Sigmoid colon (tissue), 6 donors: ENCODE measurements at regions not wholly inside any gene's neighbourhood (a gene's known extent, or its start where the extent isn't known, plus 50 kb on each side); places are given as distances from the start of the nearest gene placed in this dataset.
A peak's percentile ranks its signal among the peaks of the same experiment; 100 is the strongest.

ENCODE experiments used
- DNase-seq: peaks from one replicate; pipeline ENCODE4 v3.0.0-alpha.2; 2019
- H3K27ac ChIP-seq, 4 donors: fragments of 200-600 bp; sonication (generic); one replicate each; pipeline ENCODE4 v1.5.1; 2016 to 2019; ENCODE audit warnings: mild to moderate bottlenecking in 1 of 4
- H3K27me3 ChIP-seq, 3 donors: fragments of 200-600 bp; sonication (generic); one replicate each; pipeline ENCODE4 v1.5.1; 2019; ENCODE audit warnings: mild to moderate bottlenecking in 1 of 3
- H3K36me3 ChIP-seq, 4 donors: fragments of 200-600 bp; sonication (generic); one replicate each; pipeline ENCODE4 v1.5.1; 2016 to 2019
- H3K4me1 ChIP-seq, 4 donors: fragments of 200-600 bp; sonication (generic); one replicate each; pipeline ENCODE4 v1.5.1; 2017 to 2019
- H3K4me3 ChIP-seq, 4 donors: fragments of 200-600 bp; sonication (generic); one replicate each; pipeline ENCODE4 v1.5.1; 2017 to 2019; ENCODE audit warnings: mild to moderate bottlenecking in 2 of 4, moderate library complexity in 1 of 4
- H3K9me3 ChIP-seq, 4 donors: fragments of 200-600 bp in 3 of 4; sonication (generic) in 3 of 4; one replicate each; pipeline versions ENCODE4 v1.5.1 to v1.6.1; 2013 to 2019
- EP300 ChIP-seq, 4 donors: sonication (generic); formaldehyde crosslinking; IDR thresholded peaks; one replicate each; pipeline ENCODE4 v1.6.1; 2017; ENCODE audit warnings: antibody characterized with exemption in 4 of 4
- POLR2A ChIP-seq, 2 donors: fragments of 450-650 bp; IDR thresholded peaks; one replicate each; pipeline ENCODE4 v1.6.1; 2016; ENCODE audit warnings: antibody characterized with exemption in 2 of 2, mild to moderate bottlenecking in 2 of 2, moderate library complexity in 2 of 2
- POLR2AphosphoS5 ChIP-seq, 4 donors: sonication (generic); formaldehyde crosslinking; IDR thresholded peaks; one replicate each; pipeline ENCODE4 v1.6.1; 2017; ENCODE audit warnings: antibody characterized with exemption in 4 of 4
- WGBS, 2 donors: extraction: QIAGEN DNeasy Blood & Tissue Kit; methylation state at CpG; one replicate each; pipeline ENCODE4 v1.1.7; 2013; 5-methylcytosine and 5-hydroxymethylcytosine counted together
- intact Hi-C: fragments of 100-400 bp; cut with DNase I; formaldehyde crosslinking; loops from one replicate; pipeline ENCODE4 v1.15.1; 2023
- TF ChIP-seq, protein P1 (sequence below), 4 experiments: fragments of 450-650 bp in 3 of 4; fragments of 200-600 bp in 1 of 4; IDR thresholded peaks; one replicate each; pipeline ENCODE4 v1.5.1; 2016 to 2019; ENCODE audit warnings: antibody characterized with exemption in 4 of 4, mild to moderate bottlenecking in 3 of 4, moderate library complexity in 2 of 4
- donor health status: healthy with polysubstance abuse.
- donor health status: healthy.

DNA sequence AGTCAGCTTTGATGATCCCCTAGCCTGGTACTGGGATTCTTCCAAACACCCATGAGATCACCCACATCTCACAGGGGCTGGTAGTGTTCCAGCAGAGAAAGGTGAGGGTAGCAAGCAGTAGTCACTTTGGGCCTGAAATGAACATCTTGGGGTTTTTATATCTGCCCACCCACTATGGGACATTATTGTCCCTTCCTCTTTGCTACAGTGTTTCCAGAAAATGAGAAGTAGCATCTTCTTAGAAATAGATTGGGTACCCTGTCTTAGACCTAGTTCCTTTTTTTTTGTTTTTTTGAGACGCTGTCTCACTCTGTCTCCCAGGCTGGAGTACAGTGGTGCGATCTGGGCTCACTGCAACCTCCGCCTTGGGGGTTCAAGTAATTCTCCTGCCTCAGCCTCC, 249.2 kb upstream of the ANKRD55 start:
- H3K9me3 ChIP-seq: no peaks in the 10 kb centered on the region
- DNase-seq: no peak
- H3K4me3 ChIP-seq: no peak overlapping the region
- WGBS, 2 donors: 68 to 94% methylated on average over 3 of the region's 3 CpGs
- H3K4me1 ChIP-seq: peaks cover 0 to 24% (median 9%) of the 10 kb centered on the region in 4 donors
- peak overlapping the region in 2 of 4 donors; percentile 84 to 89 for H3K27ac ChIP-seq
- intact Hi-C loops: loop anchor here (10.0 kb wide), 1 partner anchor 332 kb away; the partner anchor contains the start of gene MAP3K1
- H3K27me3 ChIP-seq: no peaks in the 10 kb centered on the region
- TF ChIP-seq POLR2AphosphoS5 (IDR thresholded peaks at IDR 0.05) (no peak), POLR2A (IDR thresholded peaks at IDR 0.05) (no peak), EP300 (IDR thresholded peaks at IDR 0.05) (no peak)
- TF ChIP-seq, protein P1, sequence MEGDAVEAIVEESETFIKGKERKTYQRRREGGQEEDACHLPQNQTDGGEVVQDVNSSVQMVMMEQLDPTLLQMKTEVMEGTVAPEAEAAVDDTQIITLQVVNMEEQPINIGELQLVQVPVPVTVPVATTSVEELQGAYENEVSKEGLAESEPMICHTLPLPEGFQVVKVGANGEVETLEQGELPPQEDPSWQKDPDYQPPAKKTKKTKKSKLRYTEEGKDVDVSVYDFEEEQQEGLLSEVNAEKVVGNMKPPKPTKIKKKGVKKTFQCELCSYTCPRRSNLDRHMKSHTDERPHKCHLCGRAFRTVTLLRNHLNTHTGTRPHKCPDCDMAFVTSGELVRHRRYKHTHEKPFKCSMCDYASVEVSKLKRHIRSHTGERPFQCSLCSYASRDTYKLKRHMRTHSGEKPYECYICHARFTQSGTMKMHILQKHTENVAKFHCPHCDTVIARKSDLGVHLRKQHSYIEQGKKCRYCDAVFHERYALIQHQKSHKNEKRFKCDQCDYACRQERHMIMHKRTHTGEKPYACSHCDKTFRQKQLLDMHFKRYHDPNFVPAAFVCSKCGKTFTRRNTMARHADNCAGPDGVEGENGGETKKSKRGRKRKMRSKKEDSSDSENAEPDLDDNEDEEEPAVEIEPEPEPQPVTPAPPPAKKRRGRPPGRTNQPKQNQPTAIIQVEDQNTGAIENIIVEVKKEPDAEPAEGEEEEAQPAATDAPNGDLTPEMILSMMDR (IDR thresholded peaks at IDR 0.05): no peak
- no peaks in the 10 kb centered on the region for H3K36me3 ChIP-seq

DNA sequence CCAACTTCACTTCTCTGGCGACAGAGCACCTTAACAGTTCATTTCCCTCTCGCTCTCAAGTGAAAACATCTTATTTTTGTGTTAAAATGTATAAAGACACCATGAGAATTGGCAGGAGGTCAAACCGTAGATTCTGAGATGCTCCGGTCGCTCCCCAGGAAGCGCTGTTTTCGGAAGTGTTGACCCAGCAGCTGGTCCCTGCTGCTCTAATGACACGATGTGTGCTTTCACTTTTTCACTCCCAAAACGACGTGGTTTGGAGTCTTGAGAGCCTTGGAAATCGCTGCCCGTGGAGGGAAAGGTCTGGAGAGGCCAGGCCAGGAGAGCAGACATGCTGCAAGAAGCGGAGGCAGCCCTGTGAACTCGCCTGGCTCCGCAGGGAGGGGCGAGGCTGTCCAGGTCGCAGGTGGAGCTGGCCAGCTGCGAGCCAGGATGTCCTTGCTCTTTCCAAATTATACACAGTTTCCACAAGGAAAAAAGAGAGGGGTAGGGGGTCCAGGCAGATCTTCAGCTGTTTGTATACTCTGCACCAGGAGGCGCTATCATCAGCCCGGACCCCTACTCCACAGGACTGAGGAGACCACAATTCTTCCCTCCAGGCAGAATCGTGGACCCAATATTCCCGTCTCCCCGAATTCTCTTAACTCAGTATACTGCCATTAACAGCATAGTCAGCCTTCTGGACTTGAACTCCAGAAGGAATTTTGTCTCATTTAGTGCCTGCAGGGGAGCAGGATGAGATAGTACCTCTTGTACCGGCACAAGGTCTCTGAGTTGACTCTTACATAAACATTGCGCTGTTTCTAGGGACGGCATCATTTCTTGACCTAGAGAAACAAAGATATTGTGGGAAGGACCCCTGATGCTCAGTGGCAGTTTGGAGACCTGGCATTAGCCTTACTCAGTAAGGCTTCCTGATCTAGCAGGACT, 248.6 kb upstream of the ANKRD55 start:
- Histone ChIP-seq H3K4me3 (peak overlapping the region; percentile 47 to 77 (median 74)), H3K4me1 (peaks cover 0 to 24% (median 9%) of the 10 kb centered on the region in 4 donors), H3K27ac (peak overlapping the region; percentile 81 to 89 (median 84)), H3K27me3 (no peaks in the 10 kb centered on the region), H3K36me3 (no peaks in the 10 kb centered on the region), H3K9me3 (no peaks in the 10 kb centered on the region)
- peak; percentile 76 for DNase-seq
- TF ChIP-seq, protein P1 (IDR thresholded peaks at IDR 0.05): no peak
- TF ChIP-seq POLR2A (IDR thresholded peaks at IDR 0.05): no peak
- no peak for TF ChIP-seq EP300 (IDR thresholded peaks at IDR 0.05)
- peak in 1 of 4 donors; percentile 36 for TF ChIP-seq POLR2AphosphoS5 (IDR thresholded peaks at IDR 0.05)
- 16 to 17% methylated on average over 26 of the region's 26 CpGs for WGBS, 2 donors
- intact Hi-C loops: loop anchor here (10.0 kb wide), 1 partner anchor 333 kb away; the partner anchor contains the start of gene MAP3K1

DNA sequence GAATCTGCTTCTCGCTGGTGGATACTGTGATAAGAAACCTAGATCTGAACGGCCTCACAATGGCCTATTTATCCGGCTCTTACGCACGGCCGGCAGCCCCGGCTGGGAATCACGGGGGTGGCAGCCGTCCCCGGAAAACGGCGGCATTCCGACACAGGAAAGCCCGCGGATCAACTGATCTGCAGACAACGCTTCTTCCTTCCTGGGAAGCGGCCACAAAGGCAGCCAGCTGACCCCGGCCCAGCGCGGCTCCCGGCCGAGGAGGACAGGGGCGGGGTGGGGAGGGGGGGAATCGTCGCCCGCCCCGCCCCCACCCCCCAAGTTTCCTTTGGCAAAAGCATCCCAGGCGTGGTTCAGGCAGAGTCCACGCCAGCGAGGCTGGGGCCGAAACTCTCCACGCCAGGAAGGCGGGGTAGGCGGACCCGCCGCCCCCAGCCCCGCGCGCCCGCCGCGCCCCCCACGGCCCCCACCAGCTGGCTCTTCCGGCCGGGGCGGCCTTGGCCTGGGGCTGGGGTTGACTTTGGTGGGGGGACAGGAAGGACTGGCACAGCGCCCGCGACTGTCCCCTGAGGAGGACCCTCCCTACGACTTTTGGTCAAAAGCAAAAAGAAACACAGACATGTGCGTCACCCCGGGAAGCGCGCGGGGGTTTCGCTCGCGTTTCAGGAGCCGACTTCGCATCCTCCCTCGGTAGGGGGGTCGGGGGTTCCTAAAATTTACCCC, 247.7 kb upstream of the ANKRD55 start:
- Histone ChIP-seq H3K27ac (peak overlapping the region; percentile 81 to 89 (median 84)), H3K27me3 (no peaks in the 10 kb centered on the region), H3K9me3 (no peaks in the 10 kb centered on the region), H3K4me3 (peak overlapping the region; percentile 47 to 77 (median 74)), H3K36me3 (no peaks in the 10 kb centered on the region), H3K4me1 (peaks cover 0 to 24% (median 9%) of the 10 kb centered on the region in 4 donors)
- intact Hi-C loops: loop anchor here (10.0 kb wide), 1 partner anchor 334 kb away; the partner anchor contains the start of gene MAP3K1
- WGBS, 2 donors: 0 to 1% methylated on average over 62 of the region's 62 CpGs
- TF ChIP-seq POLR2AphosphoS5 (IDR thresholded peaks at IDR 0.05): peak in 3 of 4 donors; percentile 31 to 61 (median 45)
- TF ChIP-seq, protein P1 (IDR thresholded peaks at IDR 0.05): no peak
- DNase-seq: peak; percentile 78

DNA sequence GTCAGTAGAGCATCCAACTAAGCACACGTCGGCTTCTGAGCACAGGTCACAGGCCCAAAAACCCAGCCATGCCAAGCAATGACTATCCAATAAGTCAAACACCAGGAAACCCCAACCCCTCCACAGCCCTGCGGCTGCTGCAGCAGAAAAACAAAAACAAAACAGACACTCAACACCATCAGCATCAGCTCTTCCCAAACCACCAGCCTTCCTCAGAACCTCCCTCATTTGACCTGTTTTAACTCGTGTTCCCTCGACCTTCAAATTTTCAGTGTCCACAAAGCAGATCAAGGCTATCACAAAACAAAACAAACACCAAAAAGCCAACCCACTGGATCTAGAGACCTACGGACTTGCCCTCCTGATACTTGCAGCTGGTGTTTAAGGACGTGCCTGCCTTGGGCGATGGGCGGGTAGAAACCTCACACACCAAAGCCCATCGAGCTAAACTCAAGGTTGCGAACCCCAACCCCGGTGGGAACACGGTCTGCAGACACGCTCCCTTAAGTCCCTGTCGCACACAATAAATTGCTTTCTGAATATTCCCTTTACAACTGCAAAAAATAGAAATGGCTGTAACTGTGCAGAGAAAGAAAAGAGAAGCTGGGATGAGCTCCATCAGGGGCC, 247.1 kb upstream of the ANKRD55 start:
- WGBS, 2 donors: 28 to 38% methylated on average over 15 of the region's 15 CpGs
- Histone ChIP-seq H3K27ac (peak overlapping the region; percentile 81 to 89 (median 84)), H3K36me3 (no peaks in the 10 kb centered on the region), H3K4me1 (peaks cover 0 to 24% (median 9%) of the 10 kb centered on the region in 4 donors), H3K4me3 (peak overlapping the region; percentile 47 to 77 (median 74)), H3K27me3 (no peaks in the 10 kb centered on the region), H3K9me3 (no peaks in the 10 kb centered on the region)
- intact Hi-C loops: loop anchor here (10.0 kb wide), 1 partner anchor 335 kb away; the partner anchor contains the start of gene MAP3K1
- TF ChIP-seq POLR2A (IDR thresholded peaks at IDR 0.05) (no peak), POLR2AphosphoS5 (IDR thresholded peaks at IDR 0.05) (no peak), EP300 (IDR thresholded peaks at IDR 0.05) (no peak)
- TF ChIP-seq, protein P1 (IDR thresholded peaks at IDR 0.05): no peak
- no peak for DNase-seq
